HK-2 (cell line): ENCODE measurements at regions not wholly inside any gene's neighbourhood (a gene's known extent, or its start where the extent isn't known, plus 50 kb on each side); places are given as distances from the start of the nearest gene placed in this dataset.
"Not testable (repeated sequence)": the region's sequence is repeated elsewhere in the genome, so short reads cannot be mapped to it uniquely, and the experiment has no call there.

ENCODE experiments used
- DNase-seq: peaks from one replicate; pipeline ENCODE4 v3.0.0-alpha.2; 2018; ENCODE audit not compliant: unreplicated experiment

- DNase-seq: no peak
Measured at GRCh38 chr18:30175621-30176225, 866.8 kb downstream of the DSC3 start.

GRCh38 chr18:30175061-30175574 is 867.4 kb downstream of the DSC3 start:
- no peak for DNase-seq

GRCh38 chr18:30163573-30163972 is 879.0 kb downstream of the DSC3 start:
- DNase-seq: no peak

- DNase-seq: no peak
Measured at GRCh38 chr18:30160124-30160523, 882.4 kb downstream of the DSC3 start.

- DNase-seq: no peak
Measured at GRCh38 chr18:30150586-30151250, 891.8 kb downstream of the DSC3 start.

- DNase-seq: no peak
Measured at GRCh38 chr18:30149585-30149984, 893.0 kb downstream of the DSC3 start.

GRCh38 chr18:30142870-30143269 is 899.7 kb downstream of the DSC3 start:
- DNase-seq: no peak

- DNase-seq: no peak
Measured at GRCh38 chr18:30142248-30142647, 900.3 kb downstream of the DSC3 start.

GRCh38 chr18:30141506-30141905 is 901.0 kb downstream of the DSC3 start:
- DNase-seq: not testable (repeated sequence)

- DNase-seq: no peak
Measured at GRCh38 chr18:30139631-30140287, 902.8 kb downstream of the DSC3 start.

GRCh38 chr18:30135938-30136337 is 906.6 kb downstream of the DSC3 start:
- no peak for DNase-seq

GRCh38 chr18:30134020-30134419 is 908.5 kb downstream of the DSC3 start:
- DNase-seq: no peak

- DNase-seq: no peak
Measured at GRCh38 chr18:30132959-30133358, 909.6 kb downstream of the DSC3 start.

- DNase-seq: no peak
Measured at GRCh38 chr18:30121397-30121796, 921.1 kb downstream of the DSC3 start.

GRCh38 chr18:30113454-30113853 is 929.1 kb downstream of the DSC3 start:
- DNase-seq: no peak

GRCh38 chr18:30106356-30106755 is 936.2 kb downstream of the DSC3 start:
- DNase-seq: no peak

GRCh38 chr18:30103881-30104280 is 938.7 kb downstream of the DSC3 start:
- no peak for DNase-seq

GRCh38 chr18:30096796-30097195 is 945.7 kb downstream of the DSC3 start:
- DNase-seq: no peak

- no peak for DNase-seq
Measured at GRCh38 chr18:30094556-30094955, 948.0 kb downstream of the DSC3 start.

GRCh38 chr18:30093376-30093775 is 949.2 kb downstream of the DSC3 start:
- no peak for DNase-seq

- DNase-seq: no peak
Measured at GRCh38 chr18:30088238-30089015, 954.1 kb downstream of the DSC3 start.

GRCh38 chr18:30086351-30086750 is 956.2 kb downstream of the DSC3 start:
- no peak for DNase-seq
